GM12873 (cell line): ENCODE measurements at regions not wholly inside any gene's neighbourhood (a gene's known extent, or its start where the extent isn't known, plus 50 kb on each side); places are given as distances from the start of the nearest gene placed in this dataset.

Experiments
- CTCF ChIP-seq: IDR thresholded peaks from 2 replicates; pipeline ENCODE4 v1.5.1; 2012; ENCODE audit warnings: low read depth, mild to moderate bottlenecking, moderate library complexity, low read length, control low read depth; ENCODE audit not compliant: insufficient read depth; ENCODE audit errors: missing control alignments

GRCh38 chr2:157085522-157085921, 172.0 kb upstream of the GALNT5 start:
- TF ChIP-seq CTCF = no peak

GRCh38 chr2:157087373-157088002, 170.0 kb upstream of the GALNT5 start:
- no peak for TF ChIP-seq CTCF

GRCh38 chr2:157093666-157094065, 163.8 kb upstream of the GALNT5 start:
- no peak for TF ChIP-seq CTCF

GRCh38 chr2:157105372-157105771, 152.1 kb upstream of the GALNT5 start:
- no peak for TF ChIP-seq CTCF

- TF ChIP-seq CTCF = no peak
Measured at GRCh38 chr2:157106950-157107349, 150.6 kb upstream of the GALNT5 start.

- TF ChIP-seq CTCF = no peak
Measured at GRCh38 chr2:157107460-157107859, 150.0 kb upstream of the GALNT5 start.

GRCh38 chr2:157107877-157108276, 149.6 kb upstream of the GALNT5 start:
- no peak for TF ChIP-seq CTCF
